NB4 (cell line): ENCODE measurements at regions not wholly inside any gene's neighbourhood (a gene's known extent, or its start where the extent isn't known, plus 50 kb on each side); places are given as distances from the start of the nearest gene placed in this dataset.

Source experiments
- DNase-seq: peaks from one replicate; pipeline ENCODE4 v3.0.0; 2010; ENCODE audit warnings: low read depth
- H3K4me3 ChIP-seq: one replicate; pipeline ENCODE4 v1.5.1; 2011; ENCODE audit warnings: mild to moderate bottlenecking, low read depth, low read length, moderate library complexity
- CTCF ChIP-seq: IDR thresholded peaks from one replicate; pipeline ENCODE4 v1.5.1; 2012; ENCODE audit warnings: low read depth, low read length
- MYC ChIP-seq: IDR thresholded peaks from 2 replicates; pipeline ENCODE4 v1.6.1; 2011; ENCODE audit warnings: low read depth, low read length
- POLR2A ChIP-seq: IDR thresholded peaks from 2 replicates; pipeline ENCODE4 v1.6.1; 2011; ENCODE audit warnings: mild to moderate bottlenecking; ENCODE audit not compliant: insufficient read length; ENCODE audit errors: extremely low read depth
- TF ChIP-seq, protein P1 (sequence below): IDR thresholded peaks from 2 replicates; pipeline ENCODE4 v1.6.1; 2011; ENCODE audit warnings: low read depth, low read length

GRCh38 chr5:125775896-125776295, 647.3 kb upstream of the GRAMD2B start:
- DNase-seq: no peak
- no peak overlapping the region for H3K4me3 ChIP-seq
- no peak for TF ChIP-seq CTCF

DNA sequence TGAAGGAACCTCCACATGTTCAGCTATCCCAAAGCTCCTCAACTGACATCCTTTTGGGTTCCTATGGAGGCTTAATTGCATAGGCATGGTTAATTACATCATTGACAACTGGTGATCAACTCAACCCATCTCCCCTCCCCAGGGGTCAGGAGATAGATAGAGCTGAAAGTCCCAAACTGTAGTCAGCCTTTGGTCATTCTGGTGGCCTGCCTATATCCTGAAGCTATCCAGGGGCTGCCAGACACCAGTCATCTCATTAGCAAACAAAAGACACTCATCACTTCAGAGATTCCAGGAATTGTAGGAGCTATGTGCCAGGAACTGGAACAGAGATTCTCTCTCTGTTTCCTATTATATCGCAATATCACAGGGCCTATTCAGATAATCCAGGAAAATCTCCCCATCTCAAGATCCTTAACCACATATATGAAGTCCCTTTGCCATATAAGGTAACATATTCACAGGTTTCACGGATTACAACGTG, 646.5 kb upstream of the GRAMD2B start:
- TF ChIP-seq CTCF: no peak
- no peak for TF ChIP-seq POLR2A
- TF ChIP-seq, protein P1, sequence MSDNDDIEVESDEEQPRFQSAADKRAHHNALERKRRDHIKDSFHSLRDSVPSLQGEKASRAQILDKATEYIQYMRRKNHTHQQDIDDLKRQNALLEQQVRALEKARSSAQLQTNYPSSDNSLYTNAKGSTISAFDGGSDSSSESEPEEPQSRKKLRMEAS: no peak
- TF ChIP-seq MYC: no peak
- no peak for DNase-seq
- no peak overlapping the region for H3K4me3 ChIP-seq

DNA sequence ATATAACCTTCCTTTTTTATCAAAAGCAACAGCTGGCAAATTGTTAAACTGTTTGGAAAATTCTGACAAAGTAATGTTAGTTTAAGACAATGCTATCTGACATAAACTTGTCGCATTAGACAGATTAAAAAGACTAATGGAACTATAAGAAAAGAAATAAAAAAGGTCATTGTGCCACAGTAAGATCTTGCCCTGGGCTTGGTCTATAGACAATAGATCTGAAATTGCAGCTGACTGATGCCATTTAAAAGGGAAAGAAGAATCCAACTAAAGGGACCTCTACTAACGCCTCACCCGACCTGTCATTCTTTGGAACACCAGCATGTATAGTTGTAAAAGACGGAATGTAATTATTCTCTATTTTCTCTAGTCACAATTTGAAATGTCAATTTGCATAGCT, 644.4 kb upstream of the GRAMD2B start:
- no peak for DNase-seq
- H3K4me3 ChIP-seq: no peak overlapping the region

GRCh38 chr5:125785407-125785806, 637.8 kb upstream of the GRAMD2B start:
- TF ChIP-seq, protein P1: no peak
- TF ChIP-seq MYC (no peak), CTCF (no peak), POLR2A (no peak)
- DNase-seq: no peak
- no peak overlapping the region for H3K4me3 ChIP-seq

More for the DNA sequence above, 644.4 kb upstream of the GRAMD2B start:
- no peak for TF ChIP-seq CTCF
- TF ChIP-seq, protein P1: no peak
- TF ChIP-seq POLR2A: no peak
- no peak for TF ChIP-seq MYC

- no peak for DNase-seq
- TF ChIP-seq POLR2A (no peak), CTCF (no peak), MYC (no peak)
- TF ChIP-seq, protein P1: no peak
- no peak overlapping the region for H3K4me3 ChIP-seq
These were observed 637.2 kb upstream of the GRAMD2B start for GRCh38 chr5:125786021-125786420.

DNA sequence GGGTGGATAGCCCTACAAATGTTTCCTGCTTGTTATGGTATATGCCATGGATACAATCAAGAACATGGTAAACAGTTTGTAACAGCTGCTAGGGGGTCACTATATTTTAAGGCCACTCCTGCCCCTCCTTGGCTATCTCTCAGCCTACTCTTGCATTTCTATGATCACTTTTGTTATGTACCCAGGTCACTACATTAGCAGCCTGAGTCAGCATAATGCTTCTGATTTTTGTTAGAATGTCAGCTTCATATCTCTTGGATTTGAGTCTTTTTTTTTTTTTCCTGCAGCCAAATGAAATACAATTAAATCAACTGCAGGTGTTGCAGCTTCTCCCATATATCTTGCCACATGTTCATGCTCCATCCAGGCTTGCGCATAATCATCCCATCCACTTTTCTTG, 629.7 kb upstream of the GRAMD2B start:
- no peak for TF ChIP-seq POLR2A
- no peak for TF ChIP-seq MYC
- no peak for TF ChIP-seq CTCF
- TF ChIP-seq, protein P1: no peak
- no peak for DNase-seq
- H3K4me3 ChIP-seq: no peak overlapping the region
